A549 (cell line): ENCODE measurements at regions not wholly inside any gene's neighbourhood (a gene's known extent, or its start where the extent isn't known, plus 50 kb on each side); places are given as distances from the start of the nearest gene placed in this dataset.

Source experiments
- ATAC-seq, 2 experiments: fragments of 200-7000 bp in 1 of 2; fragments of >200 bp in 1 of 2; cut with Nextera tagmentation in 1 of 2; cut with Tn5 transposase in 1 of 2; 3 replicates each; pipeline versions ENCODE4 v1.8.0 to v1.9.1; 2018 to 2020; ENCODE audit warnings: mild to moderate bottlenecking in 1 of 2, moderate library complexity in 1 of 2
- CTCF ChIA-PET: fragments of 300-600 bp; sonication (Branson Sonifier 250); formaldehyde crosslinking; extraction: SDS; loops from one replicate; lab custom pipeline; 2021; ENCODE audit warnings: antibody characterized with exemption, inconsistent platforms; lab: Yijun Ruan, JAX
- POLR2A ChIA-PET: fragments of 350-600 bp; formaldehyde crosslinking; extraction: SDS; loops from one replicate; lab custom pipeline; 2021; ENCODE audit warnings: antibody characterized with exemption, inconsistent platforms; lab: Yijun Ruan, JAX
- DNase-seq, 2 experiments: peaks; one replicate each; pipeline versions ENCODE4 v3.0.0 to v3.0.0-alpha.2; 2011 to 2016; ENCODE audit warnings: low read depth in 1 of 2, low spot score in 1 of 2
- FAIRE-seq: peaks from 2 replicates; lab custom pipeline; 2011; peaks lifted over from hg19 to GRCh38; lab: Jason Lieb, UNC
- H3K27ac ChIP-seq, 2 experiments: fragments of >200 bp; sonication (Bioruptor Twin); formaldehyde crosslinking; 3 replicates each; pipeline ENCODE4 v1.5.1; 2016 to 2017
- H3K4me1 ChIP-seq: fragments of >200 bp; sonication (Bioruptor Twin); formaldehyde crosslinking; 3 replicates; pipeline ENCODE4 v1.6.1; 2016
- H3K4me2 ChIP-seq: fragments of >200 bp; sonication (Bioruptor Twin); formaldehyde crosslinking; 3 replicates; pipeline ENCODE4 v1.6.1; 2016
- H3K4me3 ChIP-seq: fragments of >200 bp; sonication (Bioruptor Twin); formaldehyde crosslinking; 3 replicates; pipeline ENCODE4 v1.5.1; 2016
- H3K9me3 ChIP-seq: fragments of >200 bp; sonication (Bioruptor Twin); formaldehyde crosslinking; 3 replicates; pipeline ENCODE4 v1.6.1; 2016
- CBX2 ChIP-seq: fragments of 200-600 bp; sonication (generic); IDR thresholded peaks from 2 replicates; pipeline ENCODE4 v1.6.1; 2016; ENCODE audit warnings: low read depth, mild to moderate bottlenecking, borderline replicate concordance
- EHF ChIP-seq: fragments of 250-450 bp; sonication (Bioruptor Pico); IDR thresholded peaks from 2 replicates; pipeline ENCODE4 v1.5.0; 2020; ENCODE audit warnings: mild to moderate bottlenecking
- EHMT2 ChIP-seq: fragments of 200-600 bp; sonication (generic); IDR thresholded peaks from 2 replicates; pipeline ENCODE4 v1.6.1; 2016; ENCODE audit warnings: antibody characterized with exemption, low read depth, mild to moderate bottlenecking, moderate library complexity
- ESRRA ChIP-seq: fragments of 150-350 bp; IDR thresholded peaks from 2 replicates; pipeline ENCODE4 v1.6.1; 2014; ENCODE audit warnings: mild to moderate bottlenecking, low read length, borderline replicate concordance
- HOXB13 ChIP-seq: fragments of 250-450 bp; sonication (Bioruptor Pico); IDR thresholded peaks from 2 replicates; pipeline ENCODE4 v1.5.0; 2020; ENCODE audit warnings: low read depth, mild to moderate bottlenecking, moderate library complexity
- KDM1A ChIP-seq: fragments of 200-600 bp; sonication (generic); IDR thresholded peaks from 2 replicates; pipeline ENCODE4 v1.6.1; 2016; ENCODE audit warnings: low read depth, mild to moderate bottlenecking
- MAFK ChIP-seq: fragments of 450-650 bp; IDR thresholded peaks from 2 replicates; pipeline ENCODE4 v1.6.1; 2014; ENCODE audit not compliant: partially characterized antibody
- MAZ ChIP-seq: fragments of 150-350 bp; IDR thresholded peaks from 2 replicates; pipeline ENCODE4 v1.6.1; 2014; ENCODE audit warnings: antibody characterized with exemption, low read depth, low read length, borderline replicate concordance
- NFE2L2 ChIP-seq: fragments of 150-350 bp; conservative IDR thresholded peaks from 2 replicates; pipeline ENCODE4 v1.6.1; 2014; ENCODE audit warnings: low read length
- NPAS2 ChIP-seq: fragments of 250-450 bp; sonication (Bioruptor Pico); IDR thresholded peaks from 2 replicates; pipeline ENCODE4 v1.8.0; 2022; ENCODE audit warnings: mild to moderate bottlenecking, moderate library complexity, borderline replicate concordance
- NR3C1 ChIP-seq: fragments of >200 bp; sonication (Bioruptor Twin); formaldehyde crosslinking; IDR thresholded peaks from 3 replicates; pipeline ENCODE4 v1.6.1; 2017
- PHF8 ChIP-seq: fragments of 200-600 bp; sonication (generic); IDR thresholded peaks from 2 replicates; pipeline ENCODE4 v1.6.1; 2016; ENCODE audit warnings: low read depth, mild to moderate bottlenecking, antibody characterized with exemption, moderate library complexity, borderline replicate concordance
- RAD21 ChIP-seq, 2 experiments: fragments of >200 bp in 1 of 2; sonication (Bioruptor Twin) in 1 of 2; formaldehyde crosslinking in 1 of 2; IDR thresholded peaks in 1 of 2; conservative IDR thresholded peaks in 1 of 2; 2 replicates in 1 of 2; 3 replicates in 1 of 2; pipeline ENCODE4 v1.6.1; 2012 to 2018; ENCODE audit warnings: inconsistent platforms in 1 of 2
- RARB ChIP-seq: fragments of 250-450 bp; sonication (Bioruptor Pico); IDR thresholded peaks from 2 replicates; pipeline ENCODE4 v1.8.0; 2021; ENCODE audit warnings: mild to moderate bottlenecking, moderate library complexity
- RFX5 ChIP-seq: fragments of 450-650 bp; IDR thresholded peaks from 2 replicates; pipeline ENCODE4 v1.7.1; 2014; ENCODE audit warnings: antibody characterized with exemption, mild to moderate bottlenecking, moderate library complexity
- RNF2 ChIP-seq: fragments of 200-600 bp; sonication (generic); IDR thresholded peaks from 2 replicates; pipeline ENCODE4 v1.6.1; 2016; ENCODE audit warnings: low read depth, mild to moderate bottlenecking, antibody characterized with exemption, moderate library complexity, borderline replicate concordance
- SREBF2 ChIP-seq: fragments of 450-650 bp; IDR thresholded peaks from 2 replicates; pipeline ENCODE4 v1.6.1; 2014; ENCODE audit warnings: mild to moderate bottlenecking, moderate library complexity
- TP53 ChIP-seq: fragments of 250-450 bp; sonication (Bioruptor Pico); IDR thresholded peaks from 2 replicates; pipeline ENCODE4 v1.5.0; 2021; ENCODE audit warnings: mild to moderate bottlenecking, moderate library complexity
- ZFP36 ChIP-seq: fragments of 450-650 bp; IDR thresholded peaks from 2 replicates; pipeline ENCODE4 v1.6.1; 2014; ENCODE audit warnings: borderline replicate concordance; ENCODE audit not compliant: partially characterized antibody
- ZNF302 ChIP-seq: fragments of 250-450 bp; sonication (Bioruptor Pico); IDR thresholded peaks from 2 replicates; pipeline ENCODE4 v1.9.0; 2021; ENCODE audit warnings: inconsistent platforms, mild to moderate bottlenecking, moderate library complexity
- ZSCAN20 ChIP-seq: fragments of 250-450 bp; sonication (Bioruptor Pico); IDR thresholded peaks from 2 replicates; pipeline ENCODE4 v1.8.0; 2022; ENCODE audit warnings: mild to moderate bottlenecking, moderate library complexity
- TF ChIP-seq, protein P1 (sequence below): fragments of 200-600 bp; sonication (generic); IDR thresholded peaks from 2 replicates; pipeline ENCODE4 v1.6.1; 2016; ENCODE audit warnings: antibody characterized with exemption, mild to moderate bottlenecking, moderate library complexity
- TF ChIP-seq, protein P2 (sequence below): fragments of 250-450 bp; sonication (Bioruptor Pico); IDR thresholded peaks from 2 replicates; pipeline ENCODE4 v1.5.0; 2020; ENCODE audit warnings: low read depth, mild to moderate bottlenecking, moderate library complexity
- TF ChIP-seq, protein P3 (sequence below): fragments of 250-450 bp; sonication (Bioruptor Pico); IDR thresholded peaks from 2 replicates; pipeline ENCODE4 v1.5.0; 2021; ENCODE audit warnings: mild to moderate bottlenecking, moderate library complexity, borderline replicate concordance
- TF ChIP-seq, protein P4 (sequence below): fragments of 450-650 bp; IDR thresholded peaks from 2 replicates; pipeline ENCODE4 v1.6.1; 2014; ENCODE audit warnings: antibody characterized with exemption
- TF ChIP-seq, protein P5 (sequence below): IDR thresholded peaks from 2 replicates; pipeline ENCODE4 v1.6.1; 2012
- TF ChIP-seq, protein P6 (sequence below): fragments of >200 bp; sonication (Bioruptor Twin); formaldehyde crosslinking; IDR thresholded peaks from 3 replicates; pipeline ENCODE4 v1.5.1; 2016

DNA sequence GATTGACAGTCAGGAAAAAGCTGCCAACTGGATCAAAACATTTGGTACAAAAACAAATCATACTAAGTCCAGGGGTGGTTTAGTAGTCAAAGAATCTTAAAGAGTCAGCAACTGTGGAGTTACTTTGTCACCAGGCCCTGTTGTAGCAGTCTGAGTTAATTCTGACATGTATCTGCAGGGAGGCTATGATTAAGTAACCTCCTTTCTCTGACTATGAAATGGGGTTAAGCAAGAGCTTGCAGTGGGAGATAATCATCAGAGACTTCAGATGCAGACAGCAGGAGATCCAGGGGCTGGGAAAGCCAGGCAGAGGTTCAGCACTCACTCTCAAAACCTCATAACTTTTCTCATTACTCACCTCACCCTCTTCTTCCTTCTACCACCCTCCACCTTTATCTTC, 99.2 kb upstream of the BTG3 start:
- Histone ChIP-seq H3K4me1 (no peaks in the 10 kb centered on the region), H3K4me3 (no peak overlapping the region), H3K27ac (no peak overlapping the region), H3K4me2 (no peak overlapping the region), H3K9me3 (no peaks in the 10 kb centered on the region)
- no peak for DNase-seq
- no peak for FAIRE-seq
- ATAC-seq = no peak
- ChIA-PET POLR2A (no interaction called here), CTCF (no interaction called here)
- TF ChIP-seq MAZ (no peak), ESRRA (no peak), NPAS2 (CRISPR knock-in tag) (no peak), EHF (CRISPR knock-in tag) (no peak), HOXB13 (no peak), PHF8 (no peak), NR3C1 (no peak), NFE2L2 (no peak), RAD21 (conservative IDR thresholded peaks at IDR 0.05 in 1 of 2, IDR thresholded peaks at IDR 0.05 in 1 of 2) (no peak), TP53 (no peak), SREBF2 (no peak), ZSCAN20 (no peak), ZNF302 (CRISPR knock-in tag) (no peak), RARB (CRISPR knock-in tag) (no peak), RFX5 (no peak)
- TF ChIP-seq, protein P1, sequence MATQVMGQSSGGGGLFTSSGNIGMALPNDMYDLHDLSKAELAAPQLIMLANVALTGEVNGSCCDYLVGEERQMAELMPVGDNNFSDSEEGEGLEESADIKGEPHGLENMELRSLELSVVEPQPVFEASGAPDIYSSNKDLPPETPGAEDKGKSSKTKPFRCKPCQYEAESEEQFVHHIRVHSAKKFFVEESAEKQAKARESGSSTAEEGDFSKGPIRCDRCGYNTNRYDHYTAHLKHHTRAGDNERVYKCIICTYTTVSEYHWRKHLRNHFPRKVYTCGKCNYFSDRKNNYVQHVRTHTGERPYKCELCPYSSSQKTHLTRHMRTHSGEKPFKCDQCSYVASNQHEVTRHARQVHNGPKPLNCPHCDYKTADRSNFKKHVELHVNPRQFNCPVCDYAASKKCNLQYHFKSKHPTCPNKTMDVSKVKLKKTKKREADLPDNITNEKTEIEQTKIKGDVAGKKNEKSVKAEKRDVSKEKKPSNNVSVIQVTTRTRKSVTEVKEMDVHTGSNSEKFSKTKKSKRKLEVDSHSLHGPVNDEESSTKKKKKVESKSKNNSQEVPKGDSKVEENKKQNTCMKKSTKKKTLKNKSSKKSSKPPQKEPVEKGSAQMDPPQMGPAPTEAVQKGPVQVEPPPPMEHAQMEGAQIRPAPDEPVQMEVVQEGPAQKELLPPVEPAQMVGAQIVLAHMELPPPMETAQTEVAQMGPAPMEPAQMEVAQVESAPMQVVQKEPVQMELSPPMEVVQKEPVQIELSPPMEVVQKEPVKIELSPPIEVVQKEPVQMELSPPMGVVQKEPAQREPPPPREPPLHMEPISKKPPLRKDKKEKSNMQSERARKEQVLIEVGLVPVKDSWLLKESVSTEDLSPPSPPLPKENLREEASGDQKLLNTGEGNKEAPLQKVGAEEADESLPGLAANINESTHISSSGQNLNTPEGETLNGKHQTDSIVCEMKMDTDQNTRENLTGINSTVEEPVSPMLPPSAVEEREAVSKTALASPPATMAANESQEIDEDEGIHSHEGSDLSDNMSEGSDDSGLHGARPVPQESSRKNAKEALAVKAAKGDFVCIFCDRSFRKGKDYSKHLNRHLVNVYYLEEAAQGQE = no peak
- TF ChIP-seq, protein P2, sequence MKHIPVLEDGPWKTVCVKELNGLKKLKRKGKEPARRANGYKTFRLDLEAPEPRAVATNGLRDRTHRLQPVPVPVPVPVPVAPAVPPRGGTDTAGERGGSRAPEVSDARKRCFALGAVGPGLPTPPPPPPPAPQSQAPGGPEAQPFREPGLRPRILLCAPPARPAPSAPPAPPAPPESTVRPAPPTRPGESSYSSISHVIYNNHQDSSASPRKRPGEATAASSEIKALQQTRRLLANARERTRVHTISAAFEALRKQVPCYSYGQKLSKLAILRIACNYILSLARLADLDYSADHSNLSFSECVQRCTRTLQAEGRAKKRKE (CRISPR knock-in tag) = no peak
- TF ChIP-seq, protein P3, sequence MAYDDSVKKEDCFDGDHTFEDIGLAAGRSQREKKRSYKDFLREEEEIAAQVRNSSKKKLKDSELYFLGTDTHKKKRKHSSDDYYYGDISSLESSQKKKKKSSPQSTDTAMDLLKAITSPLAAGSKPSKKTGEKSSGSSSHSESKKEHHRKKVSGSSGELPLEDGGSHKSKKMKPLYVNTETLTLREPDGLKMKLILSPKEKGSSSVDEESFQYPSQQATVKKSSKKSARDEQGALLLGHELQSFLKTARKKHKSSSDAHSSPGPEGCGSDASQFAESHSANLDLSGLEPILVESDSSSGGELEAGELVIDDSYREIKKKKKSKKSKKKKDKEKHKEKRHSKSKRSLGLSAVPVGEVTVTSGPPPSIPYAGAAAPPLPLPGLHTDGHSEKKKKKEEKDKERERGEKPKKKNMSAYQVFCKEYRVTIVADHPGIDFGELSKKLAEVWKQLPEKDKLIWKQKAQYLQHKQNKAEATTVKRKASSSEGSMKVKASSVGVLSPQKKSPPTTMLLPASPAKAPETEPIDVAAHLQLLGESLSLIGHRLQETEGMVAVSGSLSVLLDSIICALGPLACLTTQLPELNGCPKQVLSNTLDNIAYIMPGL = no peak
- TF ChIP-seq, protein P4, sequence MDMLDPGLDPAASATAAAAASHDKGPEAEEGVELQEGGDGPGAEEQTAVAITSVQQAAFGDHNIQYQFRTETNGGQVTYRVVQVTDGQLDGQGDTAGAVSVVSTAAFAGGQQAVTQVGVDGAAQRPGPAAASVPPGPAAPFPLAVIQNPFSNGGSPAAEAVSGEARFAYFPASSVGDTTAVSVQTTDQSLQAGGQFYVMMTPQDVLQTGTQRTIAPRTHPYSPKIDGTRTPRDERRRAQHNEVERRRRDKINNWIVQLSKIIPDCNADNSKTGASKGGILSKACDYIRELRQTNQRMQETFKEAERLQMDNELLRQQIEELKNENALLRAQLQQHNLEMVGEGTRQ = no peak

DNA sequence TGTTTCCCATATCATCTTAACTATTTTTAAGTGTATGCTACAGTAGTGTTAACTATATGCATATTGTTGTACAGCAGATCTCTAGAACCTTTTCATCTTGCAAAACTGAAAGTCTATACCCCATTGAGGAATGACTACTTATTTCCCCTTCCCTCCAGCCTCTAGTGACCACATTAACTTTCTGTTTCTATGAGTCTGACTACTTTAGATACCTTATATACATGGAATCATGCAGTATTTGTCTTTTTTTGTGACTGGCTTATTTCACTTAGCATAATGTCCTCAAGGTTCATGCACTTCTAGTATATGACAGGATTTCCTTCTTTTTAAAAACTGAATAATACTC, 96.5 kb upstream of the BTG3 start:
- H3K4me2 ChIP-seq = no peak overlapping the region
- TF ChIP-seq SREBF2 (no peak), ESRRA (no peak), ZFP36 (no peak), NPAS2 (CRISPR knock-in tag) (no peak), RNF2 (no peak), CBX2 (no peak), KDM1A (no peak), MAFK (no peak), EHMT2 (no peak), HOXB13 (no peak)
- TF ChIP-seq, protein P5, sequence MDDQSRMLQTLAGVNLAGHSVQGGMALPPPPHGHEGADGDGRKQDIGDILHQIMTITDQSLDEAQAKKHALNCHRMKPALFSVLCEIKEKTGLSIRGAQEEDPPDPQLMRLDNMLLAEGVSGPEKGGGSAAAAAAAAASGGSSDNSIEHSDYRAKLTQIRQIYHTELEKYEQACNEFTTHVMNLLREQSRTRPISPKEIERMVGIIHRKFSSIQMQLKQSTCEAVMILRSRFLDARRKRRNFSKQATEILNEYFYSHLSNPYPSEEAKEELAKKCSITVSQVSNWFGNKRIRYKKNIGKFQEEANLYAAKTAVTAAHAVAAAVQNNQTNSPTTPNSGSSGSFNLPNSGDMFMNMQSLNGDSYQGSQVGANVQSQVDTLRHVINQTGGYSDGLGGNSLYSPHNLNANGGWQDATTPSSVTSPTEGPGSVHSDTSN = no peak
- TF ChIP-seq, protein P6, sequence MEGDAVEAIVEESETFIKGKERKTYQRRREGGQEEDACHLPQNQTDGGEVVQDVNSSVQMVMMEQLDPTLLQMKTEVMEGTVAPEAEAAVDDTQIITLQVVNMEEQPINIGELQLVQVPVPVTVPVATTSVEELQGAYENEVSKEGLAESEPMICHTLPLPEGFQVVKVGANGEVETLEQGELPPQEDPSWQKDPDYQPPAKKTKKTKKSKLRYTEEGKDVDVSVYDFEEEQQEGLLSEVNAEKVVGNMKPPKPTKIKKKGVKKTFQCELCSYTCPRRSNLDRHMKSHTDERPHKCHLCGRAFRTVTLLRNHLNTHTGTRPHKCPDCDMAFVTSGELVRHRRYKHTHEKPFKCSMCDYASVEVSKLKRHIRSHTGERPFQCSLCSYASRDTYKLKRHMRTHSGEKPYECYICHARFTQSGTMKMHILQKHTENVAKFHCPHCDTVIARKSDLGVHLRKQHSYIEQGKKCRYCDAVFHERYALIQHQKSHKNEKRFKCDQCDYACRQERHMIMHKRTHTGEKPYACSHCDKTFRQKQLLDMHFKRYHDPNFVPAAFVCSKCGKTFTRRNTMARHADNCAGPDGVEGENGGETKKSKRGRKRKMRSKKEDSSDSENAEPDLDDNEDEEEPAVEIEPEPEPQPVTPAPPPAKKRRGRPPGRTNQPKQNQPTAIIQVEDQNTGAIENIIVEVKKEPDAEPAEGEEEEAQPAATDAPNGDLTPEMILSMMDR = no peak
- POLR2A ChIA-PET = no interaction called here
- H3K4me1 ChIP-seq = no peaks in the 10 kb centered on the region
- no peak overlapping the region for H3K27ac ChIP-seq
- CTCF ChIA-PET = no interaction called here
- H3K9me3 ChIP-seq = no peaks in the 10 kb centered on the region
- H3K4me3 ChIP-seq = no peak overlapping the region
- no peak for FAIRE-seq
- no peak for ATAC-seq
- no peak for DNase-seq
